NOMO-1 treated with DMSO at 0.1 percent for 48 hours (cell line): ENCODE measurements at regions not wholly inside any gene's neighbourhood (a gene's known extent, or its start where the extent isn't known, plus 50 kb on each side); places are given as distances from the start of the nearest gene placed in this dataset.

ENCODE experiments used
- DNase-seq: peaks from one replicate; lab custom pipeline; 2025; ENCODE audit not compliant: unreplicated experiment; lab: John Stamatoyannopoulos, UW

- DNase-seq: no peak
These were observed 356.0 kb upstream of the ISL1 start for GRCh38 chr5:51027271-51027670.

- no peak for DNase-seq
These were observed 354.9 kb upstream of the ISL1 start for GRCh38 chr5:51028394-51028793.

- DNase-seq: no peak
These were observed 350.0 kb upstream of the ISL1 start for GRCh38 chr5:51033215-51033614.

- no peak for DNase-seq
These were observed 348.9 kb upstream of the ISL1 start for GRCh38 chr5:51034222-51034901.

- DNase-seq: no peak
These were observed 343.6 kb upstream of the ISL1 start for GRCh38 chr5:51039424-51040329.

- no peak for DNase-seq
These were observed 339.5 kb upstream of the ISL1 start for GRCh38 chr5:51043745-51044144.

- DNase-seq: no peak
These were observed 335.9 kb upstream of the ISL1 start for GRCh38 chr5:51047369-51047768.

GRCh38 chr5:51053361-51053760 is 329.9 kb upstream of the ISL1 start:
- DNase-seq: no peak

- no peak for DNase-seq
These were observed 322.3 kb upstream of the ISL1 start for GRCh38 chr5:51060953-51061352.

GRCh38 chr5:51072937-51073336 is 310.3 kb upstream of the ISL1 start:
- DNase-seq: no peak

- DNase-seq: no peak
These were observed 300.5 kb upstream of the ISL1 start for GRCh38 chr5:51082741-51083140.

GRCh38 chr5:51091816-51092215 is 291.4 kb upstream of the ISL1 start:
- no peak for DNase-seq

GRCh38 chr5:51095486-51095885 is 287.8 kb upstream of the ISL1 start:
- no peak for DNase-seq

GRCh38 chr5:51096859-51097258 is 286.4 kb upstream of the ISL1 start:
- DNase-seq: no peak

- no peak for DNase-seq
These were observed 283.9 kb upstream of the ISL1 start for GRCh38 chr5:51099173-51099853.

- DNase-seq: no peak
These were observed 278.7 kb upstream of the ISL1 start for GRCh38 chr5:51104556-51104955.

GRCh38 chr5:51109786-51110410 is 273.4 kb upstream of the ISL1 start:
- DNase-seq: no peak

GRCh38 chr5:51131266-51131665 is 252.0 kb upstream of the ISL1 start:
- DNase-seq: no peak

GRCh38 chr5:51138164-51138563 is 245.1 kb upstream of the ISL1 start:
- no peak for DNase-seq

- no peak for DNase-seq
These were observed 234.8 kb upstream of the ISL1 start for GRCh38 chr5:51148437-51148836.

- DNase-seq: no peak
These were observed 227.0 kb upstream of the ISL1 start for GRCh38 chr5:51156222-51156621.
